NCI-H187 treated with DMSO at 0.1 percent for 48 hours (cell line): ENCODE measurements at regions not wholly inside any gene's neighbourhood (a gene's known extent, or its start where the extent isn't known, plus 50 kb on each side); places are given as distances from the start of the nearest gene placed in this dataset.

Experiments
- DNase-seq: peaks from one replicate; lab custom pipeline; 2025; lab: John Stamatoyannopoulos, UW

GRCh38 chr2:225137971-225138370, 95.7 kb upstream of the DOCK10 start:
- no peak for DNase-seq

GRCh38 chr2:225136552-225136951, 94.3 kb upstream of the DOCK10 start:
- DNase-seq, result no peak

GRCh38 chr2:225131898-225132297, 89.6 kb upstream of the DOCK10 start:
- no peak for DNase-seq

GRCh38 chr2:225130093-225130492, 87.8 kb upstream of the DOCK10 start:
- no peak for DNase-seq

- no peak for DNase-seq
These were observed 82.2 kb upstream of the DOCK10 start for GRCh38 chr2:225124311-225125017.

- DNase-seq, result no peak
These were observed 80.6 kb upstream of the DOCK10 start for GRCh38 chr2:225122583-225123486.

GRCh38 chr2:225122007-225122406, 79.7 kb upstream of the DOCK10 start:
- no peak for DNase-seq

GRCh38 chr2:225120186-225120585, 77.9 kb upstream of the DOCK10 start:
- DNase-seq, result no peak

GRCh38 chr2:225117051-225117716, 74.9 kb upstream of the DOCK10 start:
- DNase-seq, result no peak

- no peak for DNase-seq
These were observed 72.6 kb upstream of the DOCK10 start for GRCh38 chr2:225114786-225115323.

- no peak for DNase-seq
These were observed 71.2 kb upstream of the DOCK10 start for GRCh38 chr2:225113371-225114015.

GRCh38 chr2:225112362-225113126, 70.3 kb upstream of the DOCK10 start:
- no peak for DNase-seq

- no peak for DNase-seq
These were observed 66.5 kb upstream of the DOCK10 start for GRCh38 chr2:225108805-225109204.

GRCh38 chr2:225104971-225105370, 62.7 kb upstream of the DOCK10 start:
- DNase-seq, result no peak

- no peak for DNase-seq
These were observed 62.1 kb upstream of the DOCK10 start for GRCh38 chr2:225104321-225104720.

GRCh38 chr2:225103737-225104141, 61.5 kb upstream of the DOCK10 start:
- DNase-seq, result no peak

GRCh38 chr2:225100856-225101294, 58.6 kb upstream of the DOCK10 start:
- no peak for DNase-seq

- DNase-seq, result no peak
These were observed 58.0 kb upstream of the DOCK10 start for GRCh38 chr2:225100269-225100668.

- no peak for DNase-seq
These were observed 54.8 kb upstream of the DOCK10 start for GRCh38 chr2:225097035-225097434.
